IMR-90 (cell line): ENCODE measurements at regions not wholly inside any gene's neighbourhood (a gene's known extent, or its start where the extent isn't known, plus 50 kb on each side); places are given as distances from the start of the nearest gene placed in this dataset.
"Not testable (repeated sequence)": the region's sequence is repeated elsewhere in the genome, so short reads cannot be mapped to it uniquely, and the experiment has no call there.

Experiments
- ATAC-seq: fragments of 200-7000 bp; cut with Tn5 transposase; 2 replicates; pipeline ENCODE4 v1.9.1; 2020; ENCODE audit warnings: low read depth, mild to moderate bottlenecking, moderate library complexity
- BruUV-seq: library from RNA; stranded (reverse); fragments of 400-500 nt; replicated peaks from 2 replicates; lab custom pipeline; 2021; lab: Mats Ljungman, UMichigan
- CTCF ChIA-PET: fragments of 300-600 bp; formaldehyde crosslinking; extraction: SDS; loops from one replicate; lab custom pipeline; 2021; ENCODE audit warnings: antibody characterized with exemption; lab: Yijun Ruan, JAX
- POLR2A ChIA-PET: fragments of 300-600 bp; sonication (Branson Sonifier 250); formaldehyde crosslinking; loops from one replicate; lab custom pipeline; 2022; ENCODE audit warnings: antibody characterized with exemption; ENCODE audit not compliant: unreplicated experiment; lab: Charles Lee
- DNase-seq: peaks from one replicate; pipeline ENCODE4 v3.0.0; 2013
- H2AFZ ChIP-seq: replicated peaks from 2 replicates; pipeline ENCODE3; 2013; ENCODE audit warnings: low read length, mild to moderate bottlenecking; ENCODE audit not compliant: poor library complexity
- H2AK5ac ChIP-seq: 2 replicates; pipeline ENCODE4 v1.6.1; 2013; ENCODE audit warnings: low read depth, low read length, inconsistent platforms
- H2AK9ac ChIP-seq: replicated peaks from 2 replicates; pipeline ENCODE3; 2013; ENCODE audit warnings: mild to moderate bottlenecking, low read depth, low read length, moderate library complexity; ENCODE audit not compliant: poor library complexity
- H2BK120ac ChIP-seq: 2 replicates; pipeline ENCODE4 v1.6.1; 2013; ENCODE audit warnings: low read depth, low read length, inconsistent platforms
- H2BK15ac ChIP-seq: 3 replicates; pipeline ENCODE4 v1.6.1; 2013; ENCODE audit warnings: low read depth, low read length, inconsistent platforms
- H2BK20ac ChIP-seq: 2 replicates; pipeline ENCODE4 v1.6.1; 2013; ENCODE audit warnings: low read depth, mild to moderate bottlenecking, inconsistent platforms, low read length, moderate library complexity
- H2BK5ac ChIP-seq: 2 replicates; pipeline ENCODE4 v1.6.1; 2013; ENCODE audit warnings: mild to moderate bottlenecking, low read depth, low read length, inconsistent platforms; ENCODE audit not compliant: poor library complexity, severe bottlenecking
- H3K14ac ChIP-seq: replicated peaks from 2 replicates; pipeline ENCODE4 v1.6.1; 2013; ENCODE audit warnings: low read depth, low read length, inconsistent platforms
- H3K18ac ChIP-seq: 2 replicates; pipeline ENCODE4 v1.6.1; 2013; ENCODE audit warnings: low read depth, low read length, control low read depth
- H3K23ac ChIP-seq: 2 replicates; pipeline ENCODE4 v1.6.1; 2013; ENCODE audit warnings: low read depth, low read length, inconsistent platforms
- H3K27ac ChIP-seq: 2 replicates; pipeline ENCODE4 v1.5.1; 2013; ENCODE audit warnings: mild to moderate bottlenecking, control low read depth, low read length; ENCODE audit not compliant: insufficient read depth
- H3K27me3 ChIP-seq: 2 replicates; pipeline ENCODE4 v1.6.1; 2013; ENCODE audit warnings: low read length; ENCODE audit not compliant: control insufficient read depth, insufficient read depth
- H3K36me3 ChIP-seq: 2 replicates; pipeline ENCODE4 v1.6.1; 2013; ENCODE audit warnings: low read length, mixed read lengths; ENCODE audit not compliant: control insufficient read depth, insufficient read depth
- H3K4ac ChIP-seq: 2 replicates; pipeline ENCODE4 v1.6.1; 2013; ENCODE audit warnings: low read depth, low read length, inconsistent platforms
- H3K4me1 ChIP-seq: 2 replicates; pipeline ENCODE4 v1.6.1; 2013; ENCODE audit warnings: low read length, mixed read lengths; ENCODE audit not compliant: control insufficient read depth, insufficient read depth
- H3K4me2 ChIP-seq: 2 replicates; pipeline ENCODE4 v1.6.1; 2013; ENCODE audit warnings: low read depth, mild to moderate bottlenecking, control low read depth, low read length, moderate library complexity
- H3K4me3 ChIP-seq: 2 replicates; pipeline ENCODE4 v1.5.1; 2013; ENCODE audit warnings: low read depth, mild to moderate bottlenecking, control low read depth, low read length, moderate library complexity; ENCODE audit not compliant: insufficient read depth
- H3K56ac ChIP-seq: 2 replicates; pipeline ENCODE4 v1.6.1; 2013; ENCODE audit warnings: low read length, inconsistent platforms; ENCODE audit not compliant: insufficient read depth; ENCODE audit errors: extremely low read depth
- H3K79me1 ChIP-seq, 2 experiments: 2 replicates each; pipeline ENCODE4 v1.6.1; 2013; ENCODE audit warnings: low read length in 2 of 2, inconsistent platforms in 1 of 2, low read depth in 1 of 2
- H3K9ac ChIP-seq: 2 replicates; pipeline ENCODE4 v1.6.1; 2013; ENCODE audit warnings: low read depth, low read length, control low read depth
- H3K9me1 ChIP-seq: 2 replicates; pipeline ENCODE4 v1.6.1; 2013; ENCODE audit warnings: low read length, inconsistent platforms; ENCODE audit not compliant: insufficient read depth
- H3K9me3 ChIP-seq: 2 replicates; pipeline ENCODE4 v1.6.1; 2013; ENCODE audit warnings: low read length; ENCODE audit not compliant: control insufficient read depth, insufficient read depth
- H4K20me1 ChIP-seq: 2 replicates; pipeline ENCODE4 v1.6.1; 2013; ENCODE audit warnings: low read length, inconsistent platforms; ENCODE audit not compliant: insufficient read depth
- H4K5ac ChIP-seq: 2 replicates; pipeline ENCODE4 v1.6.1; 2013; ENCODE audit warnings: mild to moderate bottlenecking, low read depth, low read length, control low read depth
- H4K8ac ChIP-seq, 2 experiments: 2 replicates each; pipeline ENCODE4 v1.6.1; 2013; ENCODE audit warnings: low read depth in 2 of 2, low read length in 2 of 2, control low read depth in 1 of 2, inconsistent platforms in 1 of 2
- H4K91ac ChIP-seq: 2 replicates; pipeline ENCODE4 v1.6.1; 2013; ENCODE audit warnings: low read depth, low read length, inconsistent platforms; ENCODE audit not compliant: insufficient read depth
- BHLHE40 ChIP-seq: fragments of 150-350 bp; IDR thresholded peaks from 2 replicates; pipeline ENCODE4 v1.6.1; 2016; ENCODE audit warnings: mild to moderate bottlenecking, low read depth, low read length
- CHD1 ChIP-seq: IDR thresholded peaks from 2 replicates; pipeline ENCODE4 v1.6.1; 2012; ENCODE audit warnings: low read depth, low read length, improper control_type of control experiment
- MAFK ChIP-seq: IDR thresholded peaks from 2 replicates; pipeline ENCODE4 v1.6.1; 2012; ENCODE audit warnings: low read depth, low read length, improper control_type of control experiment
- MAZ ChIP-seq: IDR thresholded peaks from 2 replicates; pipeline ENCODE4 v1.6.1; 2012; ENCODE audit warnings: low read depth, mild to moderate bottlenecking, low read length, improper control_type of control experiment, moderate library complexity, borderline replicate concordance
- POLR2A ChIP-seq: IDR thresholded peaks from 2 replicates; pipeline ENCODE4 v1.6.1; 2012; ENCODE audit warnings: mild to moderate bottlenecking, low read depth, low read length
- RCOR1 ChIP-seq: IDR thresholded peaks from 2 replicates; pipeline ENCODE4 v1.6.1; 2012; ENCODE audit warnings: mild to moderate bottlenecking, low read length, improper control_type of control experiment; ENCODE audit not compliant: insufficient replicate concordance
- WGBS, 2 experiments: methylation state at CpG; one replicate each; pipeline versions ENCODE4 v1.1.5 to v1.1.7; 2013; ENCODE audit warnings: missing lambda C conversion rate in 2 of 2; ENCODE audit not compliant: insufficient read length in 1 of 2; ENCODE audit errors: extremely low coverage in 2 of 2; 5-methylcytosine and 5-hydroxymethylcytosine counted together
- dilution Hi-C: fragments of 300-500 bp; cut with HindIII; formaldehyde crosslinking; loops from one replicate; pipeline ENCODE4 v1.14.3; 2018; ENCODE audit warnings: low sequenced_read_pairs; ENCODE audit not compliant: unreplicated experiment
- in situ Hi-C: fragments of 300-500 bp; cut with MboI; formaldehyde crosslinking; loops from 3 replicates; pipeline ENCODE4 v1.14.3; 2019; ENCODE audit warnings: low sequenced_read_pairs, inconsistent platforms, mixed read lengths
- intact Hi-C: fragments of 100-400 bp; cut with micrococcal nuclease; formaldehyde crosslinking; loops from 2 replicates; pipeline ENCODE4 v1.10.0; 2022

- no CpG with 5 or more reads among the region's 2 CpGs for WGBS, 2 experiments
- no peak overlapping the region for H3K23ac ChIP-seq
Observed at GRCh38 chr13:87557788-87558187, 113.4 kb upstream of the SLITRK5 start.

GRCh38 chr13:87561580-87561979 lies 109.6 kb upstream of the SLITRK5 start:
- H4K91ac ChIP-seq, in situ Hi-C loops, intact Hi-C loops, BruUV-seq, H3K27ac ChIP-seq, DNase-seq, H2BK15ac ChIP-seq, H3K9me3 ChIP-seq, H4K20me1 ChIP-seq, POLR2A ChIA-PET, H3K18ac ChIP-seq, H3K9ac ChIP-seq, H2AK5ac ChIP-seq, H3K23ac ChIP-seq, H4K5ac ChIP-seq, H3K79me1 ChIP-seq, H3K4me1 ChIP-seq, H3K27me3 ChIP-seq, H3K14ac ChIP-seq, H2BK5ac ChIP-seq, H3K4ac ChIP-seq, H2BK20ac ChIP-seq, H3K4me2 ChIP-seq, H4K8ac ChIP-seq, dilution Hi-C loops, CTCF ChIA-PET, H2BK120ac ChIP-seq, H3K9me1 ChIP-seq, H3K56ac ChIP-seq, H2AK9ac ChIP-seq, H3K36me3 ChIP-seq, H2AFZ ChIP-seq, ATAC-seq, H3K4me3 ChIP-seq: not testable (repeated sequence)
- 95% methylated on average over 16 of the region's 31 CpGs; no CpG with 5 or more reads in 1 of the 2 experiments for WGBS, 2 experiments

More at GRCh38 chr13:87557788-87558187, 113.4 kb upstream of the SLITRK5 start:
- Histone ChIP-seq H4K8ac (no peak overlapping the region), H3K14ac (no peak overlapping the region), H3K79me1 (no peaks in the 10 kb centered on the region), H4K91ac (no peak overlapping the region), H3K4me3 (no peak overlapping the region), H3K9me1 (no peaks in the 10 kb centered on the region), H2AFZ (no peak overlapping the region), H2BK5ac (no peak overlapping the region), H3K36me3 (no peaks in the 10 kb centered on the region), H4K5ac (no peak overlapping the region), H2AK9ac (no peak overlapping the region), H2BK20ac (no peak overlapping the region), H3K4me2 (no peak overlapping the region), H3K56ac (no peak overlapping the region), H3K4me1 (no peaks in the 10 kb centered on the region), H2BK15ac (no peak overlapping the region), H2AK5ac (no peak overlapping the region), H3K4ac (no peak overlapping the region), H3K18ac (no peak overlapping the region), H4K20me1 (no peaks in the 10 kb centered on the region), H3K9me3 (no peaks in the 10 kb centered on the region), H3K9ac (no peak overlapping the region), H2BK120ac (no peak overlapping the region), H3K27me3 (no peaks in the 10 kb centered on the region), H3K27ac (no peak overlapping the region)
- ChIA-PET POLR2A (no interaction called here), CTCF (no interaction called here)
- ATAC-seq: no peak
- dilution Hi-C loops: no loop called here
- TF ChIP-seq RCOR1: no peak
- no peak for TF ChIP-seq CHD1
- no peak for TF ChIP-seq MAZ
- TF ChIP-seq POLR2A: no peak
- no peak for TF ChIP-seq MAFK
- TF ChIP-seq BHLHE40: no peak
- in situ Hi-C loops: no loop called here
- intact Hi-C loops: no loop called here
- no TSS peak for BruUV-seq
- DNase-seq: no peak
